ENCODE measurements at regions not wholly inside any gene's neighbourhood (a gene's known extent, or its start where the extent isn't known, plus 50 kb on each side); places are given as distances from the start of the nearest gene placed in this dataset.

- no peak overlapping the region for H3K4me3 ChIP-seq (ENCODE audit: low read depth, low read length)
- TF ChIP-seq, protein P1, sequence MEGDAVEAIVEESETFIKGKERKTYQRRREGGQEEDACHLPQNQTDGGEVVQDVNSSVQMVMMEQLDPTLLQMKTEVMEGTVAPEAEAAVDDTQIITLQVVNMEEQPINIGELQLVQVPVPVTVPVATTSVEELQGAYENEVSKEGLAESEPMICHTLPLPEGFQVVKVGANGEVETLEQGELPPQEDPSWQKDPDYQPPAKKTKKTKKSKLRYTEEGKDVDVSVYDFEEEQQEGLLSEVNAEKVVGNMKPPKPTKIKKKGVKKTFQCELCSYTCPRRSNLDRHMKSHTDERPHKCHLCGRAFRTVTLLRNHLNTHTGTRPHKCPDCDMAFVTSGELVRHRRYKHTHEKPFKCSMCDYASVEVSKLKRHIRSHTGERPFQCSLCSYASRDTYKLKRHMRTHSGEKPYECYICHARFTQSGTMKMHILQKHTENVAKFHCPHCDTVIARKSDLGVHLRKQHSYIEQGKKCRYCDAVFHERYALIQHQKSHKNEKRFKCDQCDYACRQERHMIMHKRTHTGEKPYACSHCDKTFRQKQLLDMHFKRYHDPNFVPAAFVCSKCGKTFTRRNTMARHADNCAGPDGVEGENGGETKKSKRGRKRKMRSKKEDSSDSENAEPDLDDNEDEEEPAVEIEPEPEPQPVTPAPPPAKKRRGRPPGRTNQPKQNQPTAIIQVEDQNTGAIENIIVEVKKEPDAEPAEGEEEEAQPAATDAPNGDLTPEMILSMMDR (IDR thresholded peaks at IDR 0.05; ENCODE audit: insufficient read depth, low read length), result no peak
- DNase-seq (ENCODE audit: low read depth), result no peak
Measured at GRCh38 chr2:156170929-156171328, 161.6 kb downstream of the NR4A2 start.

- H3K4me3 ChIP-seq (ENCODE audit: low read depth, low read length), result no peak overlapping the region
- no peak for DNase-seq (ENCODE audit: low read depth)
- TF ChIP-seq, protein P1 (IDR thresholded peaks at IDR 0.05; ENCODE audit: insufficient read depth, low read length), result no peak
Measured at GRCh38 chr2:156165742-156166141, 166.8 kb downstream of the NR4A2 start.

GRCh38 chr2:156164091-156164720 lies 168.3 kb downstream of the NR4A2 start:
- TF ChIP-seq, protein P1 (IDR thresholded peaks at IDR 0.05; ENCODE audit: insufficient read depth, low read length), result no peak
- no peak for DNase-seq (ENCODE audit: low read depth)
- no peak overlapping the region for H3K4me3 ChIP-seq (ENCODE audit: low read depth, low read length)

- no peak for DNase-seq (ENCODE audit: low read depth)
- no peak overlapping the region for H3K4me3 ChIP-seq (ENCODE audit: low read depth, low read length)
- TF ChIP-seq, protein P1 (IDR thresholded peaks at IDR 0.05; ENCODE audit: insufficient read depth, low read length), result no peak
Measured at GRCh38 chr2:156158808-156159207, 173.7 kb downstream of the NR4A2 start.

DNA sequence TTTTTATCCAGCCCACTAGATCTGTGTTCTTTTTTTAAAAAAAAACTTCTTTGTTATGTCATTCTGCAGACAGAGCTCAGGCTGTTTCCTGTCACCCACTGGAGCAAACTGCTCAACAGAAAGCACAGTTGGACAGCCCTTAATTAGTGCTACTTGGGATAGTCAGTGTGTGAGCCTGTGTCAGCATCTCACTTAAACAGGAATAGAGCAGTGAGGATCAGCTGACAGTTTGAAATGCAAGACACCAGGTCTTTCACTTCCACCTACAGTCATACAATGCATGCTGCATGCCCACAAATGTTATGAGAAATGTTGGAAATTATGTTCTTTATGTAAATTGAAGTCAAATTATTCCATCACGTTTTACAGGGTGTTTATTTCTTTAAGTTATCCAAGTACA lies 174.9 kb downstream of the NR4A2 start:
- no peak overlapping the region for H3K4me3 ChIP-seq (ENCODE audit: low read depth, low read length)
- DNase-seq (ENCODE audit: low read depth), result peak; percentile 1
- TF ChIP-seq, protein P1 (IDR thresholded peaks at IDR 0.05; ENCODE audit: insufficient read depth, low read length), result no peak

DNA sequence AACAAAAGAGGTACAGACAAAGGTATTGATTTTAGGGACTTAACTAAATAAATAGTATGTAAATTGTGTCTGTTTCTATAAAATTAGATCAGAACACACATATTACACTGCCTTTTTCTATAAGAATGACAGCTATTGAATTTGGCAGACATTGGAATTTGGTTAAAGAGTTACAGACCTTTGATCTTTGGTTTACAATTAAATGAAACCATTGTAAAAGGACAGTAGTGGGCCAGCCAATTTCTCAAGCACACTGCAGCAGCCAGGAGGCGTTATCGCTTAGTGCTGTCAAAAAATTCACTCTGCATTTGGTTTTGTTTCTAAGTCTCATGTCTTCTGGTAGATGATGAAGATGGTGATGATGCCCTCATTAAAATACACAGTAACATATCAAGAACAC lies 175.9 kb downstream of the NR4A2 start:
- DNase-seq (ENCODE audit: low read depth), result no peak
- TF ChIP-seq, protein P1 (IDR thresholded peaks at IDR 0.05; ENCODE audit: insufficient read depth, low read length), result no peak
- no peak overlapping the region for H3K4me3 ChIP-seq (ENCODE audit: low read depth, low read length)

GRCh38 chr2:156155319-156155718 lies 177.2 kb downstream of the NR4A2 start:
- TF ChIP-seq, protein P1 (IDR thresholded peaks at IDR 0.05; ENCODE audit: insufficient read depth, low read length), result no peak
- H3K4me3 ChIP-seq (ENCODE audit: low read depth, low read length), result no peak overlapping the region

More at GRCh38 chr2:156155319-156155718, 177.2 kb downstream of the NR4A2 start:
- no peak for DNase-seq (ENCODE audit: low read depth)
